SK-N-SH (cell line): ENCODE measurements at regions not wholly inside any gene's neighbourhood (a gene's known extent, or its start where the extent isn't known, plus 50 kb on each side); places are given as distances from the start of the nearest gene placed in this dataset.

Source experiments
- CTCF ChIA-PET: fragments of 300-600, 350-600 bp; formaldehyde crosslinking; extraction: SDS; loops from one replicate; lab custom pipeline; 2021; lab: Yijun Ruan, JAX
- POLR2A ChIA-PET: fragments of 350-600 bp; sonication (Branson Sonifier 250); formaldehyde crosslinking; extraction: SDS; loops from one replicate; lab custom pipeline; 2020; ENCODE audit warnings: antibody characterized with exemption, inconsistent platforms; lab: Yijun Ruan, JAX
- DNase-seq: peaks from one replicate; pipeline ENCODE4 v3.0.0; 2012
- H2AFZ ChIP-seq: fragments of 200-600 bp; sonication (generic); 2 replicates; pipeline ENCODE4 v1.8.1; 2016; ENCODE audit warnings: antibody characterized with exemption, mild to moderate bottlenecking, low read depth
- H3F3A ChIP-seq: fragments of 200-600 bp; sonication (generic); replicated peaks from 2 replicates; pipeline ENCODE3; 2016; ENCODE audit warnings: antibody characterized with exemption, mild to moderate bottlenecking; ENCODE audit not compliant: insufficient read depth
- H3K27ac ChIP-seq, 2 experiments: fragments of 200-500 bp in 1 of 2; fragments of 200-600 bp in 1 of 2; sonication (Bioruptor generic) in 1 of 2; sonication (generic), shearing (Covaris generic) in 1 of 2; 2 replicates each; pipeline versions ENCODE4 v1.5.1 to v1.6.1; 2014 to 2016; ENCODE audit warnings: low read depth in 2 of 2, inconsistent platforms in 1 of 2, low read length in 1 of 2, mild to moderate bottlenecking in 1 of 2, mixed read lengths in 1 of 2
- H3K27me3 ChIP-seq: fragments of 200-600 bp; sonication (generic), shearing (Covaris generic); 2 replicates; pipeline ENCODE4 v1.6.1; 2016; ENCODE audit warnings: mixed run types; ENCODE audit not compliant: insufficient read depth
- H3K36me3 ChIP-seq, 2 experiments: fragments of 200-500 bp in 1 of 2; fragments of 200-600 bp in 1 of 2; sonication (Bioruptor generic) in 1 of 2; sonication (generic) in 1 of 2; replicated peaks in 1 of 2; 2 replicates each; pipeline versions ENCODE3 to v1.5.1; 2014 to 2016; ENCODE audit warnings: low read length in 1 of 2, mild to moderate bottlenecking in 1 of 2; ENCODE audit not compliant: insufficient read depth in 2 of 2, control insufficient read depth in 1 of 2
- H3K4me1 ChIP-seq, 2 experiments: fragments of 200-500 bp in 1 of 2; fragments of 200-600 bp in 1 of 2; sonication (Bioruptor generic) in 1 of 2; sonication (generic), shearing (Covaris generic) in 1 of 2; 2 replicates each; pipeline versions ENCODE4 v1.5.1 to v1.6.1; 2014 to 2016; ENCODE audit warnings: low read depth in 1 of 2, low read length in 1 of 2, mixed run types in 1 of 2; ENCODE audit not compliant: insufficient read depth in 2 of 2, control insufficient read depth in 1 of 2
- H3K4me2 ChIP-seq: fragments of 200-600 bp; sonication (generic), shearing (Covaris generic); 2 replicates; pipeline ENCODE4 v1.6.1; 2017; ENCODE audit warnings: mixed run types
- H3K4me3 ChIP-seq, 2 experiments: fragments of 200-500 bp in 1 of 2; fragments of 200-600 bp in 1 of 2; sonication (Bioruptor generic) in 1 of 2; sonication (generic), shearing (Covaris generic) in 1 of 2; 2 replicates each; pipeline versions ENCODE4 v1.5.1 to v1.8.1; 2014 to 2016; ENCODE audit warnings: low read depth in 2 of 2, inconsistent platforms in 1 of 2, low read length in 1 of 2, mild to moderate bottlenecking in 1 of 2, mixed read lengths in 1 of 2, moderate library complexity in 1 of 2
- H3K79me2 ChIP-seq: fragments of 200-600 bp; sonication (generic); 2 replicates; pipeline ENCODE4 v1.8.1; 2017; ENCODE audit warnings: mild to moderate bottlenecking; ENCODE audit not compliant: insufficient read depth
- H3K9ac ChIP-seq: fragments of 200-600 bp; sonication (generic); 2 replicates; pipeline ENCODE4 v1.6.1; 2017; ENCODE audit warnings: mixed run types
- H3K9me2 ChIP-seq: fragments of 200-600 bp; sonication (generic); 2 replicates; pipeline ENCODE4 v1.6.1; 2017; ENCODE audit warnings: mixed run types
- H3K9me3 ChIP-seq: fragments of 200-600 bp; sonication (generic); 2 replicates; pipeline ENCODE4 v1.6.1; 2017; ENCODE audit warnings: mixed run types, mild to moderate bottlenecking, moderate library complexity
- H4K20me1 ChIP-seq: fragments of 200-600 bp; sonication (generic); 2 replicates; pipeline ENCODE4 v1.6.1; 2017; ENCODE audit warnings: mild to moderate bottlenecking, mixed run types; ENCODE audit not compliant: insufficient read depth
- CHD2 ChIP-seq: fragments of 150-350 bp; IDR thresholded peaks from 2 replicates; pipeline ENCODE4 v1.6.1; 2018; ENCODE audit warnings: low read length; ENCODE audit not compliant: partially characterized antibody
- ELF1 ChIP-seq: IDR thresholded peaks from 2 replicates; pipeline ENCODE4 v1.4.0; 2012
- FOSL2 ChIP-seq: IDR thresholded peaks from 2 replicates; pipeline ENCODE4 v1.4.0; 2012; ENCODE audit warnings: low read depth, mild to moderate bottlenecking, moderate library complexity, borderline replicate concordance
- FOXM1 ChIP-seq: IDR thresholded peaks from 2 replicates; pipeline ENCODE4 v1.4.0; 2012; ENCODE audit warnings: low read depth, mild to moderate bottlenecking
- GABPA ChIP-seq: IDR thresholded peaks from 2 replicates; pipeline ENCODE4 v1.4.0; 2012; ENCODE audit warnings: low read depth, mild to moderate bottlenecking
- GATA2 ChIP-seq: sonication (generic); formaldehyde crosslinking; IDR thresholded peaks from 2 replicates; pipeline ENCODE4 v1.5.0; 2020; ENCODE audit warnings: mild to moderate bottlenecking, missing genetic modification reagents
- JUND ChIP-seq: IDR thresholded peaks from 2 replicates; pipeline ENCODE4 v1.4.0; 2012
- MEF2A ChIP-seq: IDR thresholded peaks from 2 replicates; pipeline ENCODE4 v1.4.0; 2012; ENCODE audit warnings: low read depth, borderline replicate concordance
- MXI1 ChIP-seq: IDR thresholded peaks from 2 replicates; pipeline ENCODE4 v1.6.1; 2012; ENCODE audit warnings: mild to moderate bottlenecking, low read depth, low read length, improper control_type of control experiment
- NFIC ChIP-seq: IDR thresholded peaks from 2 replicates; pipeline ENCODE4 v1.4.0; 2012; ENCODE audit warnings: borderline replicate concordance
- NRF1 ChIP-seq: IDR thresholded peaks from 2 replicates; pipeline ENCODE4 v1.6.1; 2012; ENCODE audit warnings: low read depth, mild to moderate bottlenecking, low read length
- POLR2AphosphoS5 ChIP-seq: IDR thresholded peaks from 2 replicates; pipeline ENCODE4 v1.6.1; 2012; ENCODE audit warnings: low read depth, low read length
- RCOR1 ChIP-seq: fragments of 150-350 bp; IDR thresholded peaks from 2 replicates; pipeline ENCODE4 v1.6.1; 2017; ENCODE audit warnings: antibody characterized with exemption, low read length
- RXRA ChIP-seq: IDR thresholded peaks from 2 replicates; pipeline ENCODE4 v1.4.0; 2012; ENCODE audit warnings: low read depth, mild to moderate bottlenecking, borderline replicate concordance
- TEAD4 ChIP-seq: IDR thresholded peaks from 2 replicates; pipeline ENCODE4 v1.4.0; 2012; ENCODE audit warnings: mild to moderate bottlenecking, borderline replicate concordance; ENCODE audit not compliant: insufficient read depth
- WGBS: methylation state at CpG from one replicate; pipeline ENCODE4 v1.1.6; 2017; ENCODE audit warnings: low lambda C conversion rate; 5-methylcytosine and 5-hydroxymethylcytosine counted together
- TF ChIP-seq, protein P1 (sequence below): fragments of 150-350 bp; IDR thresholded peaks from 2 replicates; pipeline ENCODE4 v1.6.1; 2016; ENCODE audit warnings: mild to moderate bottlenecking, low read depth, low read length
- TF ChIP-seq, protein P2 (sequence below): IDR thresholded peaks from 2 replicates; pipeline ENCODE4 v1.4.0; 2012; ENCODE audit warnings: low read depth, borderline replicate concordance

DNA sequence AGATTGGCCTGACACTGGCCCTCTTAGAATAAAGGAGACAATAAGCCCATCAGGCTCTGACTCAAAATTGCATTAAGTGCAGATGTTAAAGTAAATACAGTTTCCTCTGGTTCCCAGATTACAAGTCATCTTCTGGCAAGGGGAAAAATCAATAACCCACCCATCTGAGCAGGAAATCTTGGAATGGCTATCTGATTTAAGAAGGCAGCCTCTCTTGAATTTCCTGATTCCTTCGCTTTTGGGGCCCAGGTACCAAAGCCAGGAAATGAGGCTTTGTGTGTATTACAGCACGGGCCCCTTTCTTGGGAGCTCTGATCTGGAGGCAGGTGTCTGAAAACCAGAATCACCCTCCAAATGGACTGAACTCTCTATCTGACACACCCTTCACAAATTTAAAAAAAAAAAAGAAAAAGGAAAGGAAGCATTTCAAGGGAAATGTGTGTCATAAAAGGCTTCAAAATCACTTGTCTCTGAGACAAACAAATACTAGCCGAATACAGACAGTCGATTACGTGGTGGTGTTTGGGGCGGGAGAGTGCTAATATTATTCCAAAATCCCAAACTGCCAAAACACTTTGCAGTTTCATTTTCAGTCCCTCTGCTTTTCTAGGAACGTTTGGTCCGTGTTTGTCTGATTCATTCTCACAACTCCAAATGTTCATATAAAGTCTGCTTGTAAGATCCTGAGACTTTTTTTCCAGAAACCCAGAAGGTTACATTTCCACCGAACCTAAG lies 240.9 kb upstream of the CAMK1G start:
- POLR2A ChIA-PET: no interaction called here
- CTCF ChIA-PET: interaction anchor here (1.0 to 5.8 kb wide), 10 partner anchors 7 to 1097 kb away, joined by 3 to 42 read pairs (median 4); no protein-coding TSS in a partner anchor

DNA sequence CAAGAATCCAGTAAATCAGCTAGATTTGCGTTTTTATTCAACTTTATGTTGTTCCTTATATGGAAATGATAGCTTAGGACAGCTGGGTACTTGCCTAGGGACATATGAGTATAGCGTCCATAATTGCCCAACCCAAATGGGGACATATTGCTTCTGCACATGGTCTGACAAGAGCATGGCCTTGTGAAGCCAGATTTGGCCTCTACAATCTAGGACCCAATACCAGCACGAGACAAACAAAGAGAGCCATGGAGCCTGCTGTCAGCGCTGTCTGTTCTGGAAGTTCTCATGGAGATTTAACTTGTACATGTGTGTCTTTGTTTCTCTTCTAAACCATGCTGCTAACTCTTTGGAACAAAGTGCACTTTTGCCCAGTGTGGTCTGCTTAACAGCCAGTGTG lies 240.0 kb upstream of the CAMK1G start:
- H3K27me3 ChIP-seq: no peaks in the 10 kb centered on the region
- POLR2A ChIA-PET: no interaction called here
- TF ChIP-seq MXI1 (no peak), RCOR1 (no peak), GATA2 (CRISPR knock-in tag) (no peak)
- TF ChIP-seq, protein P1, sequence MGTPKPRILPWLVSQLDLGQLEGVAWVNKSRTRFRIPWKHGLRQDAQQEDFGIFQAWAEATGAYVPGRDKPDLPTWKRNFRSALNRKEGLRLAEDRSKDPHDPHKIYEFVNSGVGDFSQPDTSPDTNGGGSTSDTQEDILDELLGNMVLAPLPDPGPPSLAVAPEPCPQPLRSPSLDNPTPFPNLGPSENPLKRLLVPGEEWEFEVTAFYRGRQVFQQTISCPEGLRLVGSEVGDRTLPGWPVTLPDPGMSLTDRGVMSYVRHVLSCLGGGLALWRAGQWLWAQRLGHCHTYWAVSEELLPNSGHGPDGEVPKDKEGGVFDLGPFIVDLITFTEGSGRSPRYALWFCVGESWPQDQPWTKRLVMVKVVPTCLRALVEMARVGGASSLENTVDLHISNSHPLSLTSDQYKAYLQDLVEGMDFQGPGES: no peak
- no peaks in the 10 kb centered on the region for H3K36me3 ChIP-seq
- H4K20me1 ChIP-seq: no peaks in the 10 kb centered on the region
- no peak overlapping the region for H3K4me3 ChIP-seq
- peaks cover 0 to 28% of the 10 kb centered on the region in 2 experiments; a peak in 2 of 4 replicates for H3K4me1 ChIP-seq
- CTCF ChIA-PET: interaction anchor here (0.9 to 5.8 kb wide), 4 partner anchors 8 to 95 kb away, joined by 3 to 42 read pairs (median 11); no protein-coding TSS in a partner anchor
- H3K9ac ChIP-seq: no peak overlapping the region
- H3K4me2 ChIP-seq: no peak overlapping the region
- H3K79me2 ChIP-seq: no peaks in the 10 kb centered on the region
- no peak for DNase-seq
- no peak overlapping the region for H3K27ac ChIP-seq
- WGBS: 64% methylated on average over 4 of the region's 4 CpGs
- no peak overlapping the region for H2AFZ ChIP-seq
- H3F3A ChIP-seq: no peaks in the 10 kb centered on the region
- H3K9me2 ChIP-seq: no peaks in the 10 kb centered on the region
- H3K9me3 ChIP-seq: no peaks in the 10 kb centered on the region

More for the DNA sequence above, 240.9 kb upstream of the CAMK1G start:
- no peak overlapping the region for H3K27ac ChIP-seq
- no peak for TF ChIP-seq ELF1
- no peak for TF ChIP-seq NFIC
- TF ChIP-seq TEAD4: no peak
- TF ChIP-seq, protein P2, sequence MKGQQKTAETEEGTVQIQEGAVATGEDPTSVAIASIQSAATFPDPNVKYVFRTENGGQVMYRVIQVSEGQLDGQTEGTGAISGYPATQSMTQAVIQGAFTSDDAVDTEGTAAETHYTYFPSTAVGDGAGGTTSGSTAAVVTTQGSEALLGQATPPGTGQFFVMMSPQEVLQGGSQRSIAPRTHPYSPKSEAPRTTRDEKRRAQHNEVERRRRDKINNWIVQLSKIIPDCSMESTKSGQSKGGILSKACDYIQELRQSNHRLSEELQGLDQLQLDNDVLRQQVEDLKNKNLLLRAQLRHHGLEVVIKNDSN: no peak
- TF ChIP-seq JUND: no peak
- no peaks in the 10 kb centered on the region for H3K27me3 ChIP-seq
- 91% methylated on average over 9 of the region's 9 CpGs for WGBS
- DNase-seq: no peak
- H3K79me2 ChIP-seq: no peaks in the 10 kb centered on the region
- H3K4me1 ChIP-seq: peaks cover 0 to 25% of the 10 kb centered on the region in 2 experiments; a peak in 2 of 4 replicates
- H3K4me2 ChIP-seq: no peak overlapping the region
- no peak overlapping the region for H3K9ac ChIP-seq
- no peaks in the 10 kb centered on the region for H3K9me3 ChIP-seq
- H3K4me3 ChIP-seq: no peak overlapping the region
- H3K36me3 ChIP-seq: no peaks in the 10 kb centered on the region
- H2AFZ ChIP-seq: no peak overlapping the region
- H3F3A ChIP-seq: no peaks in the 10 kb centered on the region
- H3K9me2 ChIP-seq: no peaks in the 10 kb centered on the region
- H4K20me1 ChIP-seq: no peaks in the 10 kb centered on the region

DNA sequence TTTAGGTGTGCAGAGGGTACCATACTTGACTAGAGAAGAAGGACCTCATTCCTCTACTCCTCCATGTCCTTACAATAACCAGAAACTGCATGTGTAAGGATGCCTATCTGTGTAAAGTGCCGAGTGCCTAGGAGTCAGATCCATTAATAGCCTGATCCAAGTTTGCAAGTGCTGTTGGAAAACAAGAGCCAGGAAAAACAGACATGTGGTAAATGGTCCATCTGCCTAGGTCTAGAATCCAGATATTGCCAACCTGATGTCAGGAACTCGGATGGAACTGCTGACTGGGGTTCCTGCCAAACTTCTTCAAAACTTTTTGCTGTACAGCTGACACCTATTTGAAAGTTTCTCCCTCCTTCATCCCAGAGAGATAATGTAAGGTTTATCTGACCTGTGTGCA lies 239.4 kb upstream of the CAMK1G start:
- ChIA-PET POLR2A (no interaction called here), CTCF (interaction anchor here (0.9 to 5.8 kb wide), 4 partner anchors 9 to 95 kb away, joined by 3 to 42 read pairs (median 13); no protein-coding TSS in a partner anchor)
- H3K36me3 ChIP-seq: no peaks in the 10 kb centered on the region

More for the DNA sequence above, 239.4 kb upstream of the CAMK1G start:
- peaks cover 0 to 34% of the 10 kb centered on the region in 2 experiments; a peak in 2 of 4 replicates for H3K4me1 ChIP-seq
- no peak overlapping the region for H3K9ac ChIP-seq
- TF ChIP-seq MEF2A (no peak), GATA2 (CRISPR knock-in tag) (no peak), GABPA (no peak), CHD2 (no peak), RXRA (no peak), NFIC (no peak), FOXM1 (no peak), ELF1 (no peak), POLR2AphosphoS5 (no peak), NRF1 (no peak), FOSL2 (no peak)
- TF ChIP-seq, protein P1: no peak
- TF ChIP-seq, protein P2: no peak
- no peak overlapping the region for H3K27ac ChIP-seq
- WGBS: 73% methylated on average over 2 of the region's 2 CpGs
- no peak overlapping the region for H3K4me3 ChIP-seq
- H4K20me1 ChIP-seq: no peaks in the 10 kb centered on the region
- no peak overlapping the region for H3K4me2 ChIP-seq
- no peak for DNase-seq
- no peaks in the 10 kb centered on the region for H3F3A ChIP-seq
- H3K9me3 ChIP-seq: no peaks in the 10 kb centered on the region
- H3K79me2 ChIP-seq: no peaks in the 10 kb centered on the region
- H3K27me3 ChIP-seq: no peaks in the 10 kb centered on the region
- no peak overlapping the region for H2AFZ ChIP-seq
- no peaks in the 10 kb centered on the region for H3K9me2 ChIP-seq
